Gastrocnemius medialis (tissue), 4 donors: ENCODE measurements at regions not wholly inside any gene's neighbourhood (a gene's known extent, or its start where the extent isn't known, plus 50 kb on each side); places are given as distances from the start of the nearest gene placed in this dataset.

Experiments used
- ATAC-seq, 2 donors: fragments of 150-250 bp; one replicate each; pipeline ENCODE4 v1.9.1; 2016
- DNase-seq, 2 donors: peaks; one replicate each; pipeline ENCODE4 v3.0.0-alpha.2; 2019
- H3K27ac ChIP-seq, 4 donors: fragments of 200-600 bp; sonication (generic); 1 replicate in 1 of 4; 2 replicates in 3 of 4; pipeline ENCODE4 v1.5.1; 2016 to 2018; ENCODE audit warnings: mild to moderate bottlenecking in 2 of 4, moderate library complexity in 1 of 4
- H3K27me3 ChIP-seq, 3 donors: fragments of 200-600 bp; sonication (generic) in 2 of 3; 1 replicate in 1 of 3; 2 replicates in 2 of 3; pipeline versions ENCODE4 v1.5.1 to v1.6.0; 2016 to 2019; ENCODE audit warnings: mild to moderate bottlenecking in 1 of 3, moderate library complexity in 1 of 3
- H3K36me3 ChIP-seq, 2 donors: fragments of 200-600 bp; sonication (generic) in 1 of 2; one replicate each; pipeline ENCODE4 v1.5.1; 2017 to 2018
- H3K4me1 ChIP-seq, 2 donors: fragments of 200-600 bp; sonication (generic) in 1 of 2; one replicate each; pipeline ENCODE4 v1.5.1; 2016 to 2017; ENCODE audit warnings: mild to moderate bottlenecking in 2 of 2
- H3K4me3 ChIP-seq, 4 donors: fragments of 200-600 bp; sonication (generic) in 3 of 4; 1 replicate in 1 of 4; 2 replicates in 3 of 4; pipeline ENCODE4 v1.5.1; 2016 to 2019; ENCODE audit warnings: mild to moderate bottlenecking in 2 of 4
- H3K9me3 ChIP-seq, 3 donors: fragments of 200-600 bp; sonication (generic) in 2 of 3; 1 replicate in 1 of 3; 2 replicates in 2 of 3; pipeline ENCODE4 v1.5.1; 2016 to 2019
- POLR2A ChIP-seq, 2 donors: fragments of 450-650 bp; IDR thresholded peaks; one replicate each; pipeline ENCODE4 v1.6.1; 2017; ENCODE audit warnings: antibody characterized with exemption in 2 of 2, mild to moderate bottlenecking in 2 of 2, moderate library complexity in 2 of 2
- in situ Hi-C, 4 donors: fragments of 200-750 bp; cut with MboI; loops; one replicate each; pipeline versions ENCODE4 v1.15.0 to v1.8.0; 2017; ENCODE audit warnings: low sequenced_read_pairs in 4 of 4
- intact Hi-C: fragments of 100-400 bp; cut with DNase I; formaldehyde crosslinking; loops from one replicate; pipeline ENCODE4 v1.15.1; 2023; ENCODE audit warnings: low total_unique reads
- TF ChIP-seq, protein P1 (sequence below), 5 experiments: fragments of 450-650 bp in 3 of 5; fragments of 200-600 bp in 2 of 5; sonication (generic) in 2 of 5; IDR thresholded peaks in 4 of 5; conservative IDR thresholded peaks in 1 of 5; 1 replicate in 4 of 5; 2 replicates in 1 of 5; pipeline ENCODE4 v1.5.1; 2016 to 2019; ENCODE audit warnings: antibody characterized with exemption in 5 of 5, mild to moderate bottlenecking in 3 of 5, moderate library complexity in 3 of 5

- ATAC-seq (no peak), DNase-seq (no peak)
- no peaks in the 10 kb centered on the region for H3K9me3 ChIP-seq
- TF ChIP-seq, protein P1, sequence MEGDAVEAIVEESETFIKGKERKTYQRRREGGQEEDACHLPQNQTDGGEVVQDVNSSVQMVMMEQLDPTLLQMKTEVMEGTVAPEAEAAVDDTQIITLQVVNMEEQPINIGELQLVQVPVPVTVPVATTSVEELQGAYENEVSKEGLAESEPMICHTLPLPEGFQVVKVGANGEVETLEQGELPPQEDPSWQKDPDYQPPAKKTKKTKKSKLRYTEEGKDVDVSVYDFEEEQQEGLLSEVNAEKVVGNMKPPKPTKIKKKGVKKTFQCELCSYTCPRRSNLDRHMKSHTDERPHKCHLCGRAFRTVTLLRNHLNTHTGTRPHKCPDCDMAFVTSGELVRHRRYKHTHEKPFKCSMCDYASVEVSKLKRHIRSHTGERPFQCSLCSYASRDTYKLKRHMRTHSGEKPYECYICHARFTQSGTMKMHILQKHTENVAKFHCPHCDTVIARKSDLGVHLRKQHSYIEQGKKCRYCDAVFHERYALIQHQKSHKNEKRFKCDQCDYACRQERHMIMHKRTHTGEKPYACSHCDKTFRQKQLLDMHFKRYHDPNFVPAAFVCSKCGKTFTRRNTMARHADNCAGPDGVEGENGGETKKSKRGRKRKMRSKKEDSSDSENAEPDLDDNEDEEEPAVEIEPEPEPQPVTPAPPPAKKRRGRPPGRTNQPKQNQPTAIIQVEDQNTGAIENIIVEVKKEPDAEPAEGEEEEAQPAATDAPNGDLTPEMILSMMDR (IDR thresholded peaks at IDR 0.05 in 4 of 5, conservative IDR thresholded peaks at IDR 0.05 in 1 of 5), result no peak
- no peak for TF ChIP-seq POLR2A (IDR thresholded peaks at IDR 0.05)
- no peaks in the 10 kb centered on the region for H3K36me3 ChIP-seq
- H3K4me1 ChIP-seq, result peaks cover 4 to 6% of the 10 kb centered on the region in 2 donors
- no peak overlapping the region for H3K4me3 ChIP-seq
- in situ Hi-C loops, result no loop called here
- intact Hi-C loops, result no loop called here
- H3K27me3 ChIP-seq, result no peaks in the 10 kb centered on the region
- H3K27ac ChIP-seq, result no peak overlapping the region
Observed at GRCh38 chr2:236743039-236743920, 173.7 kb downstream of the ACKR3 start.

GRCh38 chr2:236743921-236744280 lies 174.3 kb downstream of the ACKR3 start:
- Histone ChIP-seq H3K36me3 (no peaks in the 10 kb centered on the region), H3K4me1 (peaks cover 8 to 11% of the 10 kb centered on the region in 2 donors), H3K9me3 (no peaks in the 10 kb centered on the region), H3K27me3 (no peaks in the 10 kb centered on the region), H3K4me3 (no peak overlapping the region), H3K27ac (no peak overlapping the region)
- TF ChIP-seq, protein P1 (IDR thresholded peaks at IDR 0.05 in 4 of 5, conservative IDR thresholded peaks at IDR 0.05 in 1 of 5), result no peak
- TF ChIP-seq POLR2A (IDR thresholded peaks at IDR 0.05), result no peak
- DNase-seq, result no peak
- intact Hi-C loops, result no loop called here
- no peak for ATAC-seq
- in situ Hi-C loops, result no loop called here

GRCh38 chr2:236744281-236744705 lies 174.7 kb downstream of the ACKR3 start:
- Histone ChIP-seq H3K27ac (no peak overlapping the region), H3K27me3 (no peaks in the 10 kb centered on the region), H3K36me3 (no peaks in the 10 kb centered on the region), H3K9me3 (no peaks in the 10 kb centered on the region), H3K4me3 (no peak overlapping the region), H3K4me1 (peaks cover 12 to 15% of the 10 kb centered on the region in 2 donors)
- ATAC-seq, result no peak
- TF ChIP-seq, protein P1 (IDR thresholded peaks at IDR 0.05 in 4 of 5, conservative IDR thresholded peaks at IDR 0.05 in 1 of 5), result no peak
- TF ChIP-seq POLR2A (IDR thresholded peaks at IDR 0.05), result no peak
- intact Hi-C loops, result no loop called here
- no peak for DNase-seq
- in situ Hi-C loops, result no loop called here

DNA sequence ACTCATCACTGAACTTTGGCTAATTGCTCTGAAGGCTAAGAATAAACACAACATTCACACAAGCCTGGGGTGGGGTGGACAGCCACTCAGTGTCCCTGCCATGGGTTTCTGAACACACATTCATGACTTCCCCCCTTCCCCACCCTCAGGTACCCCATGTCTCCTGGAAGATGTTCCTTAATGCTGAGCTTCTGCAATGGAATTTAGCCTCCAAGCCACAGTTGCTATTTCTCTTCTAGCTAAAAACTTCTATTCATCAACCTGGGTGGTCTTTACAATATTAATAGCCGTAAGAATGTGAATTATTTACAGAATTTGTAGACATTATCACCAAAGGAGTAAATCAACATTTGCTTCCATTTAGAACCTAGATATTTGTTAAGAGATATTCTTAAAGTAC lies 175.1 kb downstream of the ACKR3 start:
- no peak for ATAC-seq
- DNase-seq, result no peak
- Histone ChIP-seq H3K4me3 (no peak overlapping the region), H3K27me3 (no peaks in the 10 kb centered on the region), H3K9me3 (no peaks in the 10 kb centered on the region), H3K36me3 (no peaks in the 10 kb centered on the region), H3K27ac (no peak overlapping the region), H3K4me1 (peaks cover 12 to 16% of the 10 kb centered on the region in 2 donors)
- in situ Hi-C loops (no loop called here), intact Hi-C loops (no loop called here)
- TF ChIP-seq, protein P1 (IDR thresholded peaks at IDR 0.05 in 4 of 5, conservative IDR thresholded peaks at IDR 0.05 in 1 of 5), result no peak
- no peak for TF ChIP-seq POLR2A (IDR thresholded peaks at IDR 0.05)
